ENCODE measurements at regions not wholly inside any gene's neighbourhood (a gene's known extent, or its start where the extent isn't known, plus 50 kb on each side); places are given as distances from the start of the nearest gene placed in this dataset.

DNA sequence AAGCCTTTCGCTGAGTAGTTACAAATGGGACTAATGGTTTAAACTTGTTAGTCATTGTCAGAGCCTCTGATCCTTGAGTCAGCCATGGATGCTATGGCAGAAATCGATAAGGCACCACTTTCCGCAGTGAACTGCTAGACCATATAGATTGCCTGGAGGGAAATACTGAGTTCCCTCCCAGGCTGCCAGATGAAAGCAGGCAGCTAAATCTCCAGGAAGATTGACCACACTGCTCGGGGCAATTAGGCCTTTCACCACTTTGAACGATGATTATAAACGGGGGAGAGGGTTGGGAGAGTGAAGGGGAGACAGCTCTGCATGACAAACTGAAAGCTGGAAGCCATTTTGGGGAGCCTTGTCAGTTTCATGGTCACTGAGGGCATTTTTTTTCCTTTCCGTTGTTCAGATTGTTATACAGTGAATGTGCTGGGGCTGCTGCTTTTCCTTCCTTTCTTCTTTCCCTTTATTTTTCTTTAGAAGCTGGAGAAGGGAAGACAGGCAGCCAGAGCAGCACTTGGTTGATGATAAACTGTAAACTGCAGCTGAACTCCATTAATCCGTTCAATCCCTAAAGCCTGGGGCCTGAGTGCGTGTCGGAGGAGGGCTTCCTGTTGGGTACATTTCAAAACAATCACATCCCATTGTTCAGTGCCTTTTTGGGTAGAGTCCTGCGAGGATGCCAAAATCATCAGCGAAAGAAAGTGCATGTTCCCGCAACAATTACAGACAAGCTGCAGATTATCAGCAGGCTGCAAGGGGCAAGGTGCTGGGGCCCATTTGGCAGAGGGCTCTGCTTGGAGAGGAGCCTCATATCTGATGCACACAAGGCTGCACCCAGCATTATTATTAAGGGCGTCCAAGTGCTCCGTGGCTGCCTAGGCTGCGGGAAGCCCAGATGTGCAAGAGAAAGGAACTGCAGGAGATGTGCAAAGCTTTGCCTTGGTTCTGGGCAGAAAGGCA lies 308.4 kb downstream of the PSAT1 start:
- Histone ChIP-seq H3K4me3 (ENCODE audit: low read length) (no peak overlapping the region), H3K9me3 (ENCODE audit: control insufficient read depth, low read length) (no peaks in the 10 kb centered on the region), H3K4me1 (ENCODE audit: control insufficient read depth, insufficient read depth, low read length) (peaks cover 4% of the 10 kb centered on the region), H3K27ac (ENCODE audit: low read length) (no peak overlapping the region), H3K27me3 (ENCODE audit: control insufficient read depth, insufficient read depth) (no peaks in the 10 kb centered on the region)
- WGBS = 34% methylated on average over 16 of the region's 16 CpGs
- intact Hi-C loops (cut with DNase I) = no loop called here
- DNase-seq (peak in 2 of 3 donors; percentile 11 to 50), ATAC-seq (peak; percentile 55 to 87)

DNA sequence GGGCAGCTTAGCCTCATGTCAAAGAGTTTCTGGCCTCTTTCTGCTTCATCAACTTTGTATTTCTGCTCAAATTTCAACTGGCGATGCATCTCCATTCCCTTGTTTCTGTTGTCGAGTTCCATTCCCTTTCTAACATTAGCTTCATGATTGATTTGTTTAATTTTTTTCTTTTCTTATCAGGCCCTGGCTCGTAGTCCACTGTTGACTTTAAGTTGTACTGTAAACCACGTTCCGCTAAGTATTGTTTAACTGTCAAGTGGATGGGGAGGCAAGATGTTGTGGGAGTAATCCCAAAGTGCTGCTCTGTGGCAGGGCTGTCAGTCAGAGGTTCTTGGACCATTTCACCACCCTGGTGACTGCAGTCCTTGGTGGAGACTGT lies 309.1 kb downstream of the PSAT1 start:
- Histone ChIP-seq H3K9me3 (ENCODE audit: control insufficient read depth, low read length) (no peaks in the 10 kb centered on the region), H3K4me3 (ENCODE audit: low read length) (no peak overlapping the region), H3K4me1 (ENCODE audit: control insufficient read depth, insufficient read depth, low read length) (peaks cover 4% of the 10 kb centered on the region), H3K27me3 (ENCODE audit: control insufficient read depth, insufficient read depth) (no peaks in the 10 kb centered on the region), H3K27ac (ENCODE audit: low read length) (no peak overlapping the region)
- no peak for ATAC-seq
- no peak for DNase-seq
- intact Hi-C loops (cut with DNase I) = no loop called here
- WGBS = 44% methylated on average over 5 of the region's 5 CpGs

DNA sequence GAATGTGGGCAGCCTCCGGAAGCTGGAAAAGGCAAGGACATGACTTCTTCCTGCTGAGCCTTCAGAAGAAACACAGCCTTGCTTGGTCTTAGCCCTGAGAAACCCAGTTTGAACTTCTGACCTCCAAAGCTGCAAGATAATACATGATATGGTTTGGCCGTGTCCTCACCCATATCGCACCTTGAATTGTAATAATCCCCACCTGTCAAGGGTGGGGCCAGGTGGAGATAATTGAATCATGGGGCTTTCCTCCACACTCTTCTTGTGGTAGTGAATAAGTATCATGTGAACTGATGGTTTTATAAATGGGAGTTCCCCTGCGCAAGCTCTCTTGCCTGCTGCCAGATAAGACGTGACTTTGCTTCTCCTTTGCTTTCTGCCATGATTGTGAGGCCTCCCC lies 310.9 kb downstream of the PSAT1 start:
- intact Hi-C loops (cut with DNase I) = no loop called here
- Histone ChIP-seq H3K27me3 (ENCODE audit: control insufficient read depth, insufficient read depth) (no peaks in the 10 kb centered on the region), H3K9me3 (ENCODE audit: control insufficient read depth, low read length) (no peaks in the 10 kb centered on the region), H3K27ac (ENCODE audit: low read length) (no peak overlapping the region), H3K4me3 (ENCODE audit: low read length) (no peak overlapping the region), H3K4me1 (ENCODE audit: control insufficient read depth, insufficient read depth, low read length) (peaks cover 4% of the 10 kb centered on the region)
- ATAC-seq = no peak
- 96% methylated on average over 5 of the region's 5 CpGs for WGBS
- DNase-seq = no peak

DNA sequence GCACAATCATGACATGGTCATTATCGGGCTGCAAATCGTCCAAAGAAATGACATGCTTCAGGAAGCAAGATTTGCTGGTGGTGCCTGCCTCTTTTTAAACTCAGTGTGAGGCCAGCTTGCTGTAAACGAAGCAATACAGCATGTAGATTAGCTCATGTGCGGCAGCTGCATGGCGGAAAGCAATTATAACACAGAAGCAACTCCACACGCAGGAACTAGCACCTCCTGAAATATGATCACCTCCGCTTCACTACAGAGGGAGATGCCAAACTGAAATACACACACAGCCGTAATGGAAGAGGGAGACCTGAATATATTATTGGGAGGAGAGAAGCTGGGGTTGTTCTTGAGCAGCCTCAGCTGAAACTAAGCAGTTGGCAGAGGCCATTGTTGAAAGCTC lies 312.5 kb downstream of the PSAT1 start:
- H3K4me3 ChIP-seq (ENCODE audit: low read length) = no peak overlapping the region
- no peaks in the 10 kb centered on the region for H3K27me3 ChIP-seq (ENCODE audit: control insufficient read depth, insufficient read depth)
- peaks cover 4% of the 10 kb centered on the region for H3K4me1 ChIP-seq (ENCODE audit: control insufficient read depth, insufficient read depth, low read length)
- intact Hi-C loops (cut with DNase I) = no loop called here
- no peaks in the 10 kb centered on the region for H3K9me3 ChIP-seq (ENCODE audit: control insufficient read depth, low read length)
- ATAC-seq = no peak
- H3K27ac ChIP-seq (ENCODE audit: low read length) = no peak overlapping the region
- 75% methylated on average over 8 of the region's 8 CpGs for WGBS
- no peak for DNase-seq

DNA sequence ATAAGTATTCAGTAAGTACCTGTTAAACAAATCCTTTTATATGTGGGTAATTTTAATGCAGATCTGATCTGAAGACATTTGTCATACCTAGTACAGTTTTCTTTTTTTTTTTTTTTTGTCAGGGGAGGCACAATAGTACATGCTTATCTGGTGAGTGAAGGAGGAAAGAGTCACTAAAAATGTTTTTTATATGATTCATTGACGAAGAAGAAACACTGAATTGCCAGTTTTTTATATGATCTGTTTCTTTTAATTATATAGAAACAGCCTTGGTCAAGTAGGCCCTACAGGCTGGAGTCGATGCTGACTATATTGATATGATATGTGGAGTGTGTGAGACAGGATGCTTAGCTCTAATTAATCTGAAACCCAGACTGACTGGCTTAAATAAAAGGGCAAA lies 315.2 kb downstream of the PSAT1 start:
- ATAC-seq (no peak), DNase-seq (no peak)
- Histone ChIP-seq H3K4me1 (ENCODE audit: control insufficient read depth, insufficient read depth, low read length) (no peaks in the 10 kb centered on the region), H3K4me3 (ENCODE audit: low read length) (no peak overlapping the region), H3K9me3 (ENCODE audit: control insufficient read depth, low read length) (no peaks in the 10 kb centered on the region), H3K27ac (ENCODE audit: low read length) (no peak overlapping the region), H3K27me3 (ENCODE audit: control insufficient read depth, insufficient read depth) (no peaks in the 10 kb centered on the region)
- WGBS = 69% methylated on average over 2 of the region's 2 CpGs
- intact Hi-C loops (cut with DNase I) = no loop called here

DNA sequence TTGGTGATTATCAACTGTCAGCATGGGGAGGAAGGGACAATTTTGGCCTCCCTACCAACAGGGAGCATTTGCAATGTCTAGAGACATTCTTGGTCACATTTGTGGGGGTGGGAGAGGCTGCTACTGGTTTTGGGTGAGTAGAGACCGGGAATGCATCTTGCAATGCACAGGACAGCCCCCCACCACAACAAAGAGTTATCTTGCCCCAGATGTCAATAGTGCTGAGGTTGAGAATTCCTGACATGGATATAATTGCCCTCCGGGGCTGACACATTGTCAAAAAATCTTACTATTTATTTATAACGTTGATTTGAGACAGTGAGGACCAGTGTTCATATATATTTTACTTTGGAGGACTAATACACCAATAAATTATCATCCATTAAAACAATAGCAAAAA lies 316.1 kb downstream of the PSAT1 start:
- no peak overlapping the region for H3K4me3 ChIP-seq (ENCODE audit: low read length)
- intact Hi-C loops (cut with DNase I) = no loop called here
- no peaks in the 10 kb centered on the region for H3K9me3 ChIP-seq (ENCODE audit: control insufficient read depth, low read length)
- WGBS = 82% methylated on average over 3 of the region's 3 CpGs
- no peaks in the 10 kb centered on the region for H3K4me1 ChIP-seq (ENCODE audit: control insufficient read depth, insufficient read depth, low read length)
- no peak overlapping the region for H3K27ac ChIP-seq (ENCODE audit: low read length)
- DNase-seq (no peak), ATAC-seq (no peak)
- no peaks in the 10 kb centered on the region for H3K27me3 ChIP-seq (ENCODE audit: control insufficient read depth, insufficient read depth)

DNA sequence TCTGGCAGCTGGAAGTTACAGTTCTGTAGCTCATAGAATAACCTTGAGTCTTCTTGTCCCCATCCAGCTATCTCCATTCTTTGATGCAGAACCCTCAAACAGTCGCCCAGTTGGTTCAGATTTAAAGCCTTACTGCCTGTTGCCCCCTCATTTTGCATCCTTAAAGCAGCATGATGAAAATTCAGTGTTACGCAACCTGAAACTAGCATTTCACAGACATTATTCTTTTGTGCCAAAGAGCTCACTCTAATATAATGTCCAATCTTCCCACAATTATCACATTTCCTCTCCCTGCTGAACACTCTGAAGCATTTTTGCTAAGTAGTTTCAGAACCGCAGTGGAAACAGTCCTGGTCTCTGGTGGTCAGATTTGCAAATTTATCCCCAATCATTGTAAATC lies 318.0 kb downstream of the PSAT1 start:
- 65% methylated on average over 3 of the region's 3 CpGs for WGBS
- ATAC-seq (no peak), DNase-seq (no peak)
- Histone ChIP-seq H3K9me3 (ENCODE audit: control insufficient read depth, low read length) (no peaks in the 10 kb centered on the region), H3K4me1 (ENCODE audit: control insufficient read depth, insufficient read depth, low read length) (no peaks in the 10 kb centered on the region), H3K4me3 (ENCODE audit: low read length) (no peak overlapping the region), H3K27me3 (ENCODE audit: control insufficient read depth, insufficient read depth) (no peaks in the 10 kb centered on the region), H3K27ac (ENCODE audit: low read length) (no peak overlapping the region)
- intact Hi-C loops (cut with DNase I) = no loop called here

DNA sequence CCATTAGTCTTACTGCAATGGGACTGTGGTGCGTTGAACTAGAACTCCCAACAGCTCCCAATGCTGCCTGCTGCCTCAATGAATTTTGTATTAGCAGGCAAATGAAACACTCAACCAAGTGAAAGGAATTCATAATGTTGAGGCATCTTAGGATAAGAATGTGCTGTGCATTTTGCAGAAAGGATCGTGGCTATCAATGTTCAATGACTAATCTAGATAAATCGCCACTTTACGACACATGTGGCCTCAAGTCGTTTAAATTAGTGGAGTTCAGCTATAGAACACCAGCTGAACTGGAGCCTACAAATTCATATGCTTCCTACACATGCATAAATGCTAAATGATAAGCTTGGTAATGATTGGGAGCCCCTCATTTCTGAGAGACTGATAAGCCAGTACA lies 318.4 kb downstream of the PSAT1 start:
- H3K27ac ChIP-seq (ENCODE audit: low read length) = no peak overlapping the region
- no peak overlapping the region for H3K4me3 ChIP-seq (ENCODE audit: low read length)
- no peak for DNase-seq
- 79% methylated on average over 5 of the region's 5 CpGs for WGBS
- no peak for ATAC-seq
- no peaks in the 10 kb centered on the region for H3K27me3 ChIP-seq (ENCODE audit: control insufficient read depth, insufficient read depth)
- H3K4me1 ChIP-seq (ENCODE audit: control insufficient read depth, insufficient read depth, low read length) = no peaks in the 10 kb centered on the region
- H3K9me3 ChIP-seq (ENCODE audit: control insufficient read depth, low read length) = no peaks in the 10 kb centered on the region
- intact Hi-C loops (cut with DNase I) = no loop called here

DNA sequence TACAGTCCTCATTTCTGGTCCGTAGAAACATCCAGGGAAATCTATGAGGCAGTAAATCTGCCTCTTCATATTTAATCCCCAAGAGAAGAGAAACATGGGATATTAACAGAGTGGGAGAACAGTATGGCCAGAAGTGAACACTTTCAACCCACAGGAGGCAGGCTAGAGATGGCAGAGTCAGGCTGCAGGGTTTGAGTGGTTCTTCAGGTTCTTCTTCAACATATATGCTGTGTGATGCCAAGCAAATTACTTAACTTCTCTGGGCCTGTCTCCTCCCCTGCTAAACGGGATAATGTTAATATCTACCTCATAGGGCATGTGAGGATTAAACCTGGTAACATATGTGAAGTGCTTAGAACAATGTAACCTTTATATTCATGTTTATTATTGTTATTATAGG lies 321.8 kb downstream of the PSAT1 start:
- H3K27me3 ChIP-seq (ENCODE audit: control insufficient read depth, insufficient read depth) = no peaks in the 10 kb centered on the region
- no peak overlapping the region for H3K27ac ChIP-seq (ENCODE audit: low read length)
- H3K4me1 ChIP-seq (ENCODE audit: control insufficient read depth, insufficient read depth, low read length) = no peaks in the 10 kb centered on the region
- H3K9me3 ChIP-seq (ENCODE audit: control insufficient read depth, low read length) = no peaks in the 10 kb centered on the region
- H3K4me3 ChIP-seq (ENCODE audit: low read length) = no peak overlapping the region
- intact Hi-C loops (cut with DNase I) = no loop called here
- WGBS = 66% methylated on average over 2 of the region's 2 CpGs
- DNase-seq (no peak), ATAC-seq (no peak)

DNA sequence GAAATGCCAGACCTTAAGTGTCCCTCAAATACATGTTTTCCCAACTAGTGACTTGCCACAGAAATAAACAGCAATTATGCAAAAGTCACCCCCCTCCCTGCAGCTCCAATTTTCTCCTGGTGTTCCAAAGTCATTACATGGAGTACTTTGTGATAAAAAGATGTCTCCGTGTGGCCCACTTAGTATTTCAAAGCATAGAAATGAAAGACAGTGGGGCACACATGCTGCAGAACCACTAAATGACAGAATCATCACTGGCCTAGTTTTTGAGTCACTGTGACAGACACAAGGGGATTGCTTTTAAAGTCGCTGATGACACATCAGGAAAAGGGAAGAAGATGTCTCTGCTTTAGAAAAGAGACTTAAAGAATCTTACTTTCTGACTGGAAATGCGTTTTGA lies 323.4 kb downstream of the PSAT1 start:
- Histone ChIP-seq H3K9me3 (ENCODE audit: control insufficient read depth, low read length) (no peaks in the 10 kb centered on the region), H3K4me1 (ENCODE audit: control insufficient read depth, insufficient read depth, low read length) (no peaks in the 10 kb centered on the region), H3K4me3 (ENCODE audit: low read length) (no peak overlapping the region), H3K27me3 (ENCODE audit: control insufficient read depth, insufficient read depth) (no peaks in the 10 kb centered on the region), H3K27ac (ENCODE audit: low read length) (no peak overlapping the region)
- no peak for DNase-seq
- intact Hi-C loops (cut with DNase I) = no loop called here
- ATAC-seq = no peak
- WGBS = 57% methylated on average over 3 of the region's 3 CpGs

DNA sequence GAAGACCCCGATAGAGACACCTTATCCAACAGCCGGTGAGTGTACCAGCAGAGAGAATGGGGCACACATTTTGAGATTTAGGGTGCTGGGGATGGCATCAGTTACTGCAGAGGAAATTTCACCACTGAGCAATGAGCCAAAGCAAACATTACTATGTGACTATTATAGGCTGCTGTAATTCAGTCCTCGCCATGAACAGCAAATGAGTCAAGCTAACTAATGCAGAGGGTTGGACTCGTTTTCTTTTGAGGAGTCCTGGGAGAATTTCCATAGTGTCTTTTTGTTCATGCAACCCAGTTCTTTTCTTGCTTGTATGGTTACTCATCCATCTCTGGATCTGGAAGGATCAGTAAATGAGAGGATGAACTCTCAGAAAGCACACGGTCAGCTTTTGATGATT lies 323.8 kb downstream of the PSAT1 start:
- H3K4me3 ChIP-seq (ENCODE audit: low read length) = no peak overlapping the region
- no peaks in the 10 kb centered on the region for H3K27me3 ChIP-seq (ENCODE audit: control insufficient read depth, insufficient read depth)
- ATAC-seq (no peak), DNase-seq (no peak)
- H3K4me1 ChIP-seq (ENCODE audit: control insufficient read depth, insufficient read depth, low read length) = no peaks in the 10 kb centered on the region
- H3K9me3 ChIP-seq (ENCODE audit: control insufficient read depth, low read length) = no peaks in the 10 kb centered on the region
- H3K27ac ChIP-seq (ENCODE audit: low read length) = no peak overlapping the region
- intact Hi-C loops (cut with DNase I) = no loop called here
- WGBS = 70% methylated on average over 5 of the region's 5 CpGs

DNA sequence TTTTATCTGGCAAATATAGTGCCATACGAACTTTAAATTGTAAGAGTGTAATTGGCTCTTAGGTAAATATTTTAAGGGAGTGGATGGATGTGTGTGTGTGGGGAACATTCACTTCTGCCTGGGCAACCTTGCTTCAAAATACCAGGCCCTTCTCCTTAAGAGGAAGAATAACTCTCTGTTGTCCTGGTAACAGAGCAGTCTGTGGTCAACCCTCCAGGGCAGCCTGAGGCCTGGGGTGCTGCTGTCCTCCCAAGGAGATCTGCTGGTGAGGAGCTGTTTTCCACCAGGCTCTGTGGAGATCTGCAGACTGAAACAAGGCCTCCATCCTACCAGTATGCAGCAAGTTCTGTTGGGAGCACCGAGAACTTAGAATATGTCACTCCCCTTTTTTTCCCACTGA lies 325.2 kb downstream of the PSAT1 start:
- Histone ChIP-seq H3K27ac (ENCODE audit: low read length) (no peak overlapping the region), H3K27me3 (ENCODE audit: control insufficient read depth, insufficient read depth) (no peaks in the 10 kb centered on the region), H3K9me3 (ENCODE audit: control insufficient read depth, low read length) (no peaks in the 10 kb centered on the region), H3K4me1 (ENCODE audit: control insufficient read depth, insufficient read depth, low read length) (no peaks in the 10 kb centered on the region), H3K4me3 (ENCODE audit: low read length) (no peak overlapping the region)
- WGBS = 83% methylated on average over 2 of the region's 2 CpGs
- ATAC-seq (no peak), DNase-seq (no peak)
- intact Hi-C loops (cut with DNase I) = no loop called here
